ENCODE measurements at regions not wholly inside any gene's neighbourhood (a gene's known extent, or its start where the extent isn't known, plus 50 kb on each side); places are given as distances from the start of the nearest gene placed in this dataset.

GRCh38 chr17:31598921-31599571, 207.6 kb downstream of the RAB11FIP4 start:
- no peak overlapping the region for H3K9ac ChIP-seq (ENCODE audit: insufficient read depth in 1 of 2, low read depth in 2 of 2, low read length in 2 of 2)
- H3K79me2 ChIP-seq (ENCODE audit: control insufficient read depth, insufficient read depth, low read length): no peaks in the 10 kb centered on the region
- no peak for TF ChIP-seq ZNF551 (CRISPR knock-in tag; IDR thresholded peaks at IDR 0.05)
- no peak for TF ChIP-seq NBN (IDR thresholded peaks at IDR 0.05; ENCODE audit: low read depth)
- TF ChIP-seq MXI1 (IDR thresholded peaks at IDR 0.05; ENCODE audit: low read depth, low read length): no peak
- TF ChIP-seq JUND (IDR thresholded peaks at IDR 0.05; ENCODE audit: borderline replicate concordance, low read depth, low read length): no peak
- no peak for TF ChIP-seq JUND (tag; IDR thresholded peaks at IDR 0.05; ENCODE audit: borderline replicate concordance, low read depth, low read length)
- no peak for TF ChIP-seq SMARCA5 (IDR thresholded peaks at IDR 0.05)
- TF ChIP-seq EHMT2 (IDR thresholded peaks at IDR 0.05): no peak
- TF ChIP-seq CREB3 (tag; conservative IDR thresholded peaks at IDR 0.05; ENCODE audit: low read depth): no peak
- TF ChIP-seq TCFL5 (CRISPR knock-in tag; conservative IDR thresholded peaks at IDR 0.05): no peak
- TF ChIP-seq SMAD3 (CRISPR knock-in tag; conservative IDR thresholded peaks at IDR 0.05): no peak
- TF ChIP-seq EWSR1 (IDR thresholded peaks at IDR 0.05; ENCODE audit: borderline replicate concordance, low read depth, partially characterized antibody): no peak
- TF ChIP-seq CBX2 (IDR thresholded peaks at IDR 0.05; ENCODE audit: insufficient read depth, low read length, poor library complexity, severe bottlenecking): no peak
- TF ChIP-seq GABPA (tag; conservative IDR thresholded peaks at IDR 0.05; ENCODE audit: low read depth): no peak
- TF ChIP-seq, protein P1, sequence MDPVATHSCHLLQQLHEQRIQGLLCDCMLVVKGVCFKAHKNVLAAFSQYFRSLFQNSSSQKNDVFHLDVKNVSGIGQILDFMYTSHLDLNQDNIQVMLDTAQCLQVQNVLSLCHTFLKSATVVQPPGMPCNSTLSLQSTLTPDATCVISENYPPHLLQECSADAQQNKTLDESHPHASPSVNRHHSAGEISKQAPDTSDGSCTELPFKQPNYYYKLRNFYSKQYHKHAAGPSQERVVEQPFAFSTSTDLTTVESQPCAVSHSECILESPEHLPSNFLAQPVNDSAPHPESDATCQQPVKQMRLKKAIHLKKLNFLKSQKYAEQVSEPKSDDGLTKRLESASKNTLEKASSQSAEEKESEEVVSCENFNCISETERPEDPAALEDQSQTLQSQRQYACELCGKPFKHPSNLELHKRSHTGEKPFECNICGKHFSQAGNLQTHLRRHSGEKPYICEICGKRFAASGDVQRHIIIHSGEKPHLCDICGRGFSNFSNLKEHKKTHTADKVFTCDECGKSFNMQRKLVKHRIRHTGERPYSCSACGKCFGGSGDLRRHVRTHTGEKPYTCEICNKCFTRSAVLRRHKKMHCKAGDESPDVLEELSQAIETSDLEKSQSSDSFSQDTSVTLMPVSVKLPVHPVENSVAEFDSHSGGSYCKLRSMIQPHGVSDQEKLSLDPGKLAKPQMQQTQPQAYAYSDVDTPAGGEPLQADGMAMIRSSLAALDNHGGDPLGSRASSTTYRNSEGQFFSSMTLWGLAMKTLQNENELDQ (CRISPR knock-in tag; IDR thresholded peaks at IDR 0.05; ENCODE audit: borderline replicate concordance): no peak
- TF ChIP-seq GTF2F1 (IDR thresholded peaks at IDR 0.05; ENCODE audit: low read depth, low read length): no peak
- no peak for TF ChIP-seq TCF3 (CRISPR knock-in tag; IDR thresholded peaks at IDR 0.05)
- no peak for TF ChIP-seq HOMEZ (CRISPR knock-in tag; IDR thresholded peaks at IDR 0.05)
- TF ChIP-seq, protein P2, sequence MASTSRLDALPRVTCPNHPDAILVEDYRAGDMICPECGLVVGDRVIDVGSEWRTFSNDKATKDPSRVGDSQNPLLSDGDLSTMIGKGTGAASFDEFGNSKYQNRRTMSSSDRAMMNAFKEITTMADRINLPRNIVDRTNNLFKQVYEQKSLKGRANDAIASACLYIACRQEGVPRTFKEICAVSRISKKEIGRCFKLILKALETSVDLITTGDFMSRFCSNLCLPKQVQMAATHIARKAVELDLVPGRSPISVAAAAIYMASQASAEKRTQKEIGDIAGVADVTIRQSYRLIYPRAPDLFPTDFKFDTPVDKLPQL (IDR thresholded peaks at IDR 0.05; ENCODE audit: extremely low read depth, insufficient read length): no peak
- H3K27ac ChIP-seq (ENCODE audit: extremely low read depth, low read depth, low read length): no peak overlapping the region
- DNase-seq (ENCODE audit: extremely low read depth in 1 of 4, low spot score in 3 of 4) (no peak), FAIRE-seq (no peak), ATAC-seq (no peak)
- H3K4me3 ChIP-seq: no peak overlapping the region
- no peaks in the 10 kb centered on the region; the same call in 1 of the 2 replicates for H4K20me1 ChIP-seq (replicated peaks; ENCODE audit: control insufficient read depth, insufficient read depth, low read length)
- H3K9me3 ChIP-seq (replicated peaks; ENCODE audit: control insufficient read depth, insufficient read depth, low read depth, low read length): no peaks in the 10 kb centered on the region
- H2AFZ ChIP-seq (ENCODE audit: low read depth, low read length): no peak overlapping the region
- POLR2A ChIA-PET: no interaction called here
- in situ Hi-C loops (cut with MboI) (no loop called here), intact Hi-C loops (cut with micrococcal nuclease) (no loop called here)
- CTCF ChIA-PET (ENCODE audit: low intra/inter-chr PET ratio): no interaction called here
- peaks cover 11 to 67% of the 10 kb centered on the region in 2 experiments; a peak in 3 of 5 replicates for H3K27me3 ChIP-seq (ENCODE audit: control insufficient read depth in 2 of 2, insufficient read depth in 2 of 2, low read length in 2 of 2)
- no peaks in the 10 kb centered on the region for H3K36me3 ChIP-seq (ENCODE audit: control insufficient read depth, insufficient read depth, low read length)
- H3K4me1 ChIP-seq (replicated peaks in 1 of 2; ENCODE audit: control insufficient read depth in 2 of 2, insufficient read depth in 2 of 2, low read length in 2 of 2): 0 out of 5 replicates have a peak, but pooled peaks cover 0 to 4% of the 10 kb centered on the region in 2 experiments
- no peak overlapping the region for H3K4me2 ChIP-seq (ENCODE audit: insufficient read depth, low read length)
- no TSS peak for BruUV-seq (replicated peaks)
- H3K9me1 ChIP-seq (ENCODE audit: control insufficient read depth, insufficient read depth, low read length): no peaks in the 10 kb centered on the region
- 3% methylated on average over 10 of the region's 11 CpGs for WGBS (ENCODE audit: insufficient coverage, low coverage, missing lambda C conversion rate)
